HG02610 (cell line): ENCODE measurements at regions not wholly inside any gene's neighbourhood (a gene's known extent, or its start where the extent isn't known, plus 50 kb on each side); places are given as distances from the start of the nearest gene placed in this dataset.

Experiments
- ATAC-seq: cut with Tn5 transposase; IDR thresholded peaks from one replicate; pipeline ENCODE4 v1.9.1; 2021; ENCODE audit warnings: mild to moderate bottlenecking, moderate library complexity; ENCODE audit not compliant: unreplicated experiment

- no peak for ATAC-seq
These were observed 388.9 kb downstream of the SH3GL2 start for GRCh38 chr9:17967731-17968130.

- ATAC-seq, result no peak
These were observed 390.4 kb downstream of the SH3GL2 start for GRCh38 chr9:17969232-17969631.

- no peak for ATAC-seq
These were observed 391.4 kb downstream of the SH3GL2 start for GRCh38 chr9:17970277-17970676.

GRCh38 chr9:17978773-17979172 is 399.9 kb downstream of the SH3GL2 start:
- ATAC-seq, result no peak

- no peak for ATAC-seq
These were observed 407.7 kb downstream of the SH3GL2 start for GRCh38 chr9:17986595-17986994.

- no peak for ATAC-seq
These were observed 408.3 kb downstream of the SH3GL2 start for GRCh38 chr9:17987189-17987588.

GRCh38 chr9:17988489-17988888 is 409.6 kb downstream of the SH3GL2 start:
- no peak for ATAC-seq

GRCh38 chr9:17990602-17991001 is 411.7 kb downstream of the SH3GL2 start:
- ATAC-seq, result no peak

- no peak for ATAC-seq
These were observed 414.2 kb downstream of the SH3GL2 start for GRCh38 chr9:17993024-17993423.

GRCh38 chr9:17994695-17995425 is 416.0 kb downstream of the SH3GL2 start:
- ATAC-seq, result no peak

GRCh38 chr9:17996728-17997127 is 417.9 kb downstream of the SH3GL2 start:
- no peak for ATAC-seq

GRCh38 chr9:18002718-18003438 is 424.0 kb downstream of the SH3GL2 start:
- ATAC-seq, result no peak

- ATAC-seq, result no peak
These were observed 427.7 kb downstream of the SH3GL2 start for GRCh38 chr9:18006591-18006990.

- no peak for ATAC-seq
These were observed 428.8 kb downstream of the SH3GL2 start for GRCh38 chr9:18007621-18008020.

GRCh38 chr9:18009902-18010301 is 431.0 kb downstream of the SH3GL2 start:
- peak; percentile 36 for ATAC-seq

GRCh38 chr9:18010492-18010891 is 431.6 kb downstream of the SH3GL2 start:
- no peak for ATAC-seq

GRCh38 chr9:18012170-18012569 is 433.3 kb downstream of the SH3GL2 start:
- no peak for ATAC-seq

- ATAC-seq, result no peak
These were observed 435.7 kb downstream of the SH3GL2 start for GRCh38 chr9:18014556-18014955.

GRCh38 chr9:18015116-18015515 is 436.2 kb downstream of the SH3GL2 start:
- ATAC-seq, result no peak

GRCh38 chr9:18017136-18017535 is 438.3 kb downstream of the SH3GL2 start:
- ATAC-seq, result no peak

GRCh38 chr9:18018221-18018620 is 439.4 kb downstream of the SH3GL2 start:
- ATAC-seq, result no peak

GRCh38 chr9:18018661-18019060 is 439.8 kb downstream of the SH3GL2 start:
- ATAC-seq, result no peak
